HCT116 (cell line): ENCODE measurements at regions not wholly inside any gene's neighbourhood (a gene's known extent, or its start where the extent isn't known, plus 50 kb on each side); places are given as distances from the start of the nearest gene placed in this dataset.

Experiments used
- ATAC-seq: fragments of 200-7000 bp; cut with Tn5 transposase; 2 replicates; pipeline ENCODE4 v1.9.1; 2020; ENCODE audit warnings: mild to moderate bottlenecking, moderate library complexity
- BruUV-seq: library from RNA; stranded (reverse); fragments of 400-500 nt; replicated peaks from 2 replicates; lab custom pipeline; 2021; lab: Mats Ljungman, UMichigan
- CTCF ChIA-PET: fragments of 300-600 bp; sonication (Branson Sonifier 250); formaldehyde crosslinking; loops from one replicate; lab custom pipeline; 2021; ENCODE audit warnings: antibody characterized with exemption; lab: Charles Lee
- POLR2A ChIA-PET: fragments of 300-600, 350-600 bp; sonication (Branson Sonifier 250); formaldehyde crosslinking; loops from one replicate; lab custom pipeline; 2021; ENCODE audit warnings: antibody characterized with exemption; lab: Charles Lee
- RAD21 ChIA-PET, 2 experiments: fragments of 300-600 bp; sonication (Branson Sonifier 250); formaldehyde crosslinking; loops; one replicate each; lab custom pipeline; 2023; ENCODE audit warnings: low total read pairs in 2 of 2; ENCODE audit not compliant: uncharacterized antibody in 2 of 2, unreplicated experiment in 2 of 2, low non-redundant PET in 1 of 2; lab: Charles Lee
- DNase-seq: peaks from one replicate; pipeline ENCODE4 v3.0.0-alpha.2; 2010; ENCODE audit warnings: low read depth, low spot score
- H2AFZ ChIP-seq: fragments of 200-600 bp; shearing (Covaris generic), sonication (generic); 2 replicates; pipeline ENCODE4 v1.6.1; 2017; ENCODE audit warnings: low read depth, mixed run types, mixed read lengths, antibody characterized with exemption, low read length; ENCODE audit not compliant: poor library complexity, severe bottlenecking
- H3K27ac ChIP-seq: 2 replicates; pipeline ENCODE4 v1.5.1; 2012; ENCODE audit warnings: low read depth, low read length
- H3K27me3 ChIP-seq: fragments of 200-600 bp; sonication (generic); 2 replicates; pipeline ENCODE4 v1.6.1; 2016; ENCODE audit warnings: mixed run types, low read length, mixed read lengths; ENCODE audit not compliant: insufficient read depth
- H3K36me3 ChIP-seq, 2 experiments: fragments of 200-500 bp in 1 of 2; fragments of 200-600 bp in 1 of 2; sonication (Bioruptor generic) in 1 of 2; sonication (generic) in 1 of 2; 2 replicates each; pipeline versions ENCODE4 v1.5.1 to v1.6.1; 2014 to 2016; ENCODE audit warnings: low read length in 2 of 2, inconsistent platforms in 1 of 2, mixed read lengths in 1 of 2, mixed run types in 1 of 2; ENCODE audit not compliant: insufficient read depth in 2 of 2, control insufficient read depth in 1 of 2
- H3K4me1 ChIP-seq, 2 experiments: fragments of 200-600 bp in 1 of 2; sonication (generic) in 1 of 2; 2 replicates each; pipeline versions ENCODE4 v1.5.1 to v1.6.1; 2012 to 2017; ENCODE audit warnings: low read length in 2 of 2, inconsistent platforms in 1 of 2, mild to moderate bottlenecking in 1 of 2, mixed read lengths in 1 of 2, mixed run types in 1 of 2, moderate library complexity in 1 of 2; ENCODE audit not compliant: insufficient read depth in 2 of 2, control insufficient read depth in 1 of 2
- H3K4me2 ChIP-seq: fragments of 200-600 bp; sonication (generic); 2 replicates; pipeline ENCODE4 v1.6.1; 2017; ENCODE audit warnings: mixed run types, low read length, mixed read lengths
- H3K4me3 ChIP-seq, 2 experiments: fragments of 200-600 bp in 1 of 2; sonication (generic) in 1 of 2; replicated peaks in 1 of 2; 2 replicates each; pipeline ENCODE4 v1.5.1; 2011 to 2016; ENCODE audit warnings: low read length in 2 of 2, control low read depth in 1 of 2, low read depth in 1 of 2, mild to moderate bottlenecking in 1 of 2, mixed read lengths in 1 of 2, mixed run types in 1 of 2
- H3K79me2 ChIP-seq: fragments of 200-600 bp; sonication (generic); 2 replicates; pipeline ENCODE4 v1.6.1; 2017; ENCODE audit warnings: mild to moderate bottlenecking, mixed run types, low read length, moderate library complexity, mixed read lengths; ENCODE audit not compliant: insufficient read depth
- H3K9ac ChIP-seq: fragments of 200-600 bp; sonication (generic); 2 replicates; pipeline ENCODE4 v1.6.1; 2016; ENCODE audit warnings: low read length, mixed read lengths
- H3K9me2 ChIP-seq: fragments of 200-600 bp; sonication (generic), shearing (Covaris generic); 2 replicates; pipeline ENCODE4 v1.6.1; 2017; ENCODE audit warnings: mixed run types, mild to moderate bottlenecking, moderate library complexity; ENCODE audit not compliant: insufficient read depth
- H3K9me3 ChIP-seq, 2 experiments: fragments of 200-500 bp in 1 of 2; fragments of 200-600 bp in 1 of 2; sonication (Bioruptor generic) in 1 of 2; sonication (generic) in 1 of 2; 2 replicates each; pipeline ENCODE4 v1.6.1; 2014 to 2017; ENCODE audit warnings: low read length in 2 of 2, mixed read lengths in 2 of 2, inconsistent platforms in 1 of 2, low read depth in 1 of 2, mild to moderate bottlenecking in 1 of 2, mixed run types in 1 of 2, moderate library complexity in 1 of 2; ENCODE audit not compliant: control insufficient read depth in 1 of 2, insufficient read depth in 1 of 2
- H4K20me1 ChIP-seq: fragments of 200-600 bp; sonication (generic), shearing (Covaris generic); 2 replicates; pipeline ENCODE4 v1.6.1; 2017; ENCODE audit warnings: mixed run types, mild to moderate bottlenecking, moderate library complexity; ENCODE audit not compliant: insufficient read depth
- EGR1 ChIP-seq: IDR thresholded peaks from 2 replicates; pipeline ENCODE4 v1.6.1; 2012; ENCODE audit warnings: low read depth
- JUND ChIP-seq: IDR thresholded peaks from 2 replicates; pipeline ENCODE4 v1.6.1; 2012
- REST ChIP-seq: IDR thresholded peaks from 2 replicates; pipeline ENCODE4 v1.6.1; 2012; ENCODE audit warnings: low read depth
- SIN3A ChIP-seq: IDR thresholded peaks from 2 replicates; pipeline ENCODE4 v1.6.1; 2012; ENCODE audit warnings: low read depth
- SP1 ChIP-seq: IDR thresholded peaks from 2 replicates; pipeline ENCODE4 v1.6.1; 2012; ENCODE audit warnings: low read depth
- TCF7L2 ChIP-seq: IDR thresholded peaks from 2 replicates; pipeline ENCODE4 v1.7.0; 2011; ENCODE audit warnings: borderline replicate concordance, inconsistent platforms; ENCODE audit not compliant: insufficient read depth, insufficient read length; ENCODE audit errors: extremely low read depth
- YY1 ChIP-seq: IDR thresholded peaks from 2 replicates; pipeline ENCODE4 v1.6.1; 2011; ENCODE audit warnings: low read length, low read depth, moderate library complexity, mild to moderate bottlenecking; ENCODE audit not compliant: insufficient replicate concordance; ENCODE audit errors: extremely low read depth
- ZFX ChIP-seq: fragments of 450-650 bp; IDR thresholded peaks from 2 replicates; pipeline ENCODE4 v1.6.1; 2017
- ZNF274 ChIP-seq: fragments of 200-500 bp; sonication (Bioruptor generic); IDR thresholded peaks from 2 replicates; pipeline ENCODE4 v1.6.1; 2014; ENCODE audit warnings: mild to moderate bottlenecking, low read depth, low read length, inconsistent platforms
- intact Hi-C: fragments of 100-400 bp; cut with micrococcal nuclease; formaldehyde crosslinking; loops from 2 replicates; pipeline ENCODE4 v1.10.0; 2022
- TF ChIP-seq, protein P1 (sequence below), 3 experiments: fragments of 200-600 bp in 1 of 3; sonication (generic) in 1 of 3; IDR thresholded peaks in 2 of 3; conservative IDR thresholded peaks in 1 of 3; 2 replicates each; pipeline ENCODE4 v1.5.1; 2012 to 2017; ENCODE audit warnings: low read depth in 2 of 3, low read length in 2 of 3, antibody characterized with exemption in 1 of 3, borderline replicate concordance in 1 of 3, control low read depth in 1 of 3, mild to moderate bottlenecking in 1 of 3, mixed read lengths in 1 of 3, mixed run types in 1 of 3, moderate library complexity in 1 of 3; ENCODE audit not compliant: insufficient read depth in 1 of 3

DNA sequence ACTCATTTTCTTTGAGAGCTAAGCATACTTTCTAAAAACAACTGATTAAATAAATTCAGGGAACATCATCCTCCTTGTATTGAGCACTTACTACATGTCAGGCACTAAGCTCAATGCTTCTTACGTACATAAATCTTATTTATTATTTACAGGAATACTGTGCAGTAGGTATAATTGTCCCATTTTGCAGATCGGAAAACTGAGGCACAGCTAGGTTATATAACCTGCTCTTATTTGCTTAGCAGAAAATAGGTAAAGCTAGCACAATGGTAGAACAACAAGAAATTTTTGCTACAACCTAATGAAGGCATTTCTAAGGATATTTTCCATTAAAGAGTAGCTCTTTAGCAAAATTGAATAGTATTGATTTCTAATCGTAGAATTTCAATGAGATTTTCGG lies 168.7 kb upstream of the KCNJ16 start:
- ATAC-seq = no peak
- no TSS peak for BruUV-seq
- no peaks in the 10 kb centered on the region for H3K36me3 ChIP-seq
- ChIA-PET POLR2A (no interaction called here), RAD21 (no interaction called here), CTCF (no interaction called here)
- no peaks in the 10 kb centered on the region for H3K27me3 ChIP-seq
- H4K20me1 ChIP-seq = no peaks in the 10 kb centered on the region
- no peak overlapping the region for H3K4me2 ChIP-seq
- H3K4me1 ChIP-seq = no peaks in the 10 kb centered on the region
- H3K9me3 ChIP-seq = peaks cover 6 to 14% of the 10 kb centered on the region in 2 experiments; a peak in 2 of 4 replicates
- intact Hi-C loops = no loop called here
- H3K9ac ChIP-seq = no peak overlapping the region
- H3K4me3 ChIP-seq = no peak overlapping the region
- no peak overlapping the region for H2AFZ ChIP-seq
- no peaks in the 10 kb centered on the region for H3K9me2 ChIP-seq
- DNase-seq = no peak
- H3K27ac ChIP-seq = no peak overlapping the region
- H3K79me2 ChIP-seq = no peaks in the 10 kb centered on the region
- TF ChIP-seq ZFX (no peak), YY1 (no peak), ZNF274 (no peak), SIN3A (no peak), TCF7L2 (no peak), EGR1 (no peak), SP1 (no peak), JUND (no peak), REST (no peak)
- TF ChIP-seq, protein P1, sequence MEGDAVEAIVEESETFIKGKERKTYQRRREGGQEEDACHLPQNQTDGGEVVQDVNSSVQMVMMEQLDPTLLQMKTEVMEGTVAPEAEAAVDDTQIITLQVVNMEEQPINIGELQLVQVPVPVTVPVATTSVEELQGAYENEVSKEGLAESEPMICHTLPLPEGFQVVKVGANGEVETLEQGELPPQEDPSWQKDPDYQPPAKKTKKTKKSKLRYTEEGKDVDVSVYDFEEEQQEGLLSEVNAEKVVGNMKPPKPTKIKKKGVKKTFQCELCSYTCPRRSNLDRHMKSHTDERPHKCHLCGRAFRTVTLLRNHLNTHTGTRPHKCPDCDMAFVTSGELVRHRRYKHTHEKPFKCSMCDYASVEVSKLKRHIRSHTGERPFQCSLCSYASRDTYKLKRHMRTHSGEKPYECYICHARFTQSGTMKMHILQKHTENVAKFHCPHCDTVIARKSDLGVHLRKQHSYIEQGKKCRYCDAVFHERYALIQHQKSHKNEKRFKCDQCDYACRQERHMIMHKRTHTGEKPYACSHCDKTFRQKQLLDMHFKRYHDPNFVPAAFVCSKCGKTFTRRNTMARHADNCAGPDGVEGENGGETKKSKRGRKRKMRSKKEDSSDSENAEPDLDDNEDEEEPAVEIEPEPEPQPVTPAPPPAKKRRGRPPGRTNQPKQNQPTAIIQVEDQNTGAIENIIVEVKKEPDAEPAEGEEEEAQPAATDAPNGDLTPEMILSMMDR (IDR thresholded peaks at IDR 0.05 in 2 of 3, conservative IDR thresholded peaks at IDR 0.05 in 1 of 3; ENCODE audit: borderline replicate concordance in 1 of 3, insufficient read depth in 1 of 3, low read depth in 2 of 3, low read length in 2 of 3) = no peak
